ENCODE measurements at regions not wholly inside any gene's neighbourhood (a gene's known extent, or its start where the extent isn't known, plus 50 kb on each side); places are given as distances from the start of the nearest gene placed in this dataset.

- TF ChIP-seq KDM4B (CRISPR knock-in tag; IDR thresholded peaks at IDR 0.05) = no peak
- peak in 1 of 2 experiments; percentile 91; a peak in 2 of 4 replicates for TF ChIP-seq EP300 (IDR thresholded peaks at IDR 0.05; ENCODE audit: low read depth in 2 of 2, low read length in 2 of 2)
- TF ChIP-seq EP300 (CRISPR knock-in tag; IDR thresholded peaks at IDR 0.05; ENCODE audit: borderline replicate concordance) = peak; percentile 80
- TF ChIP-seq NCOA2 (CRISPR knock-in tag; IDR thresholded peaks at IDR 0.05) = peak; percentile 80
- peak; percentile 41 for TF ChIP-seq MAX (IDR thresholded peaks at IDR 0.05)
- peak; percentile 84 for TF ChIP-seq NR2F6 (IDR thresholded peaks at IDR 0.05)
- peak; percentile 83 for TF ChIP-seq NR2F6 (CRISPR knock-in tag; IDR thresholded peaks at IDR 0.05)
- TF ChIP-seq ATF7-NPFF (CRISPR knock-in tag; IDR thresholded peaks at IDR 0.05; ENCODE audit: low read depth) = 0 out of 2 replicates have a peak, but pooled peaks have one; percentile 39
- TF ChIP-seq TFAP4 (IDR thresholded peaks at IDR 0.05; ENCODE audit: borderline replicate concordance, low read depth) = peak; percentile 12; the same call in 1 of the 2 replicates
- TF ChIP-seq ZBTB38 (CRISPR knock-in tag; IDR thresholded peaks at IDR 0.05) = peak; percentile 19; the same call in 1 of the 2 replicates
- no peak for TF ChIP-seq ATF4 (CRISPR knock-in tag; IDR thresholded peaks at IDR 0.05)
- no peak for TF ChIP-seq ZNF318 (CRISPR knock-in tag; IDR thresholded peaks at IDR 0.05)
- TF ChIP-seq GABPA (IDR thresholded peaks at IDR 0.05; ENCODE audit: low read depth, low read length) = no peak
- TF ChIP-seq GABPA (CRISPR knock-in tag; IDR thresholded peaks at IDR 0.05; ENCODE audit: low read depth) = no peak
- peak; percentile 38; the same call in 1 of the 2 replicates for TF ChIP-seq FOXK1 (CRISPR knock-in tag; IDR thresholded peaks at IDR 0.05; ENCODE audit: borderline replicate concordance, low read depth)
- 0 out of 2 replicates have a peak, but pooled peaks have one; percentile 5 for TF ChIP-seq CTCF (CRISPR knock-in tag; IDR thresholded peaks at IDR 0.05)
Observed at GRCh38 chr20:17887331-17888030, 81.1 kb downstream of the SNX5 start (continued).

Data from HepG2 (cell line).